ENCODE measurements at regions not wholly inside any gene's neighbourhood (a gene's known extent, or its start where the extent isn't known, plus 50 kb on each side); places are given as distances from the start of the nearest gene placed in this dataset.

- no peaks in the 10 kb centered on the region for H3K36me3 ChIP-seq (ENCODE audit: control insufficient read depth in 2 of 2, extremely low read depth in 1 of 2, insufficient read depth in 2 of 2, low read length in 2 of 2)
- H2AFZ ChIP-seq (ENCODE audit: control insufficient read depth, low read length): no peak overlapping the region
- no peaks in the 10 kb centered on the region for H4K20me1 ChIP-seq (ENCODE audit: control insufficient read depth, extremely low read depth, insufficient read depth, low read length)
- H3K9me3 ChIP-seq (ENCODE audit: control insufficient read depth, low read depth, low read length): no peaks in the 10 kb centered on the region
- no peak overlapping the region for H3K4me3 ChIP-seq (ENCODE audit: control insufficient read depth in 2 of 3, extremely low read depth in 1 of 3, insufficient read depth in 2 of 3, low read depth in 1 of 3, low read length in 3 of 3)
- no peaks in the 10 kb centered on the region for H3K9me1 ChIP-seq (ENCODE audit: control insufficient read depth, extremely low read depth, insufficient read depth, low read length)
- DNase-seq (ENCODE audit: low read depth, low spot score) (no peak), FAIRE-seq (no peak)
- H3K79me2 ChIP-seq (ENCODE audit: control insufficient read depth, insufficient read depth, low read length): no peaks in the 10 kb centered on the region
- H3K27ac ChIP-seq (ENCODE audit: control insufficient read depth, insufficient read depth, low read length): no peak overlapping the region
- dilution Hi-C loops (cut with MboI; ENCODE audit: extremely low pct_ligation_motif_present, low sequenced_read_pairs): no loop called here
- TF ChIP-seq EZH2 (IDR thresholded peaks at IDR 0.05; ENCODE audit: low read length) (no peak), CTCF (optimal IDR thresholded peaks at IDR 0.05 in 1 of 3, IDR thresholded peaks at IDR 0.05 in 1 of 3, conservative IDR thresholded peaks at IDR 0.05 in 1 of 3; ENCODE audit: extremely low read depth in 1 of 3, insufficient read depth in 2 of 3, low read length in 3 of 3) (no peak)
- H3K4me2 ChIP-seq (ENCODE audit: control insufficient read depth, extremely low read depth, insufficient read depth, low read depth, low read length): no peak overlapping the region
- H3K27me3 ChIP-seq (ENCODE audit: control insufficient read depth, extremely low read depth, insufficient read depth, low read length): no peaks in the 10 kb centered on the region
- H3K4me1 ChIP-seq (ENCODE audit: control insufficient read depth, extremely low read depth, insufficient read depth, low read length): no peaks in the 10 kb centered on the region
- no peak overlapping the region for H3K9ac ChIP-seq (ENCODE audit: control insufficient read depth, extremely low read depth, insufficient read depth, low read length)
Measured at GRCh38 chr6:5937936-5938706, 68.6 kb downstream of the NRN1 start.

- H3K27ac ChIP-seq (ENCODE audit: control insufficient read depth, insufficient read depth, low read length): no peak overlapping the region
- DNase-seq (ENCODE audit: low read depth, low spot score) (no peak), FAIRE-seq (no peak)
- H3K36me3 ChIP-seq (ENCODE audit: control insufficient read depth in 2 of 2, extremely low read depth in 1 of 2, insufficient read depth in 2 of 2, low read length in 2 of 2): no peaks in the 10 kb centered on the region
- H3K9me1 ChIP-seq (ENCODE audit: control insufficient read depth, extremely low read depth, insufficient read depth, low read length): no peaks in the 10 kb centered on the region
- H3K9me3 ChIP-seq (ENCODE audit: control insufficient read depth, low read depth, low read length): no peaks in the 10 kb centered on the region
- H3K4me1 ChIP-seq (ENCODE audit: control insufficient read depth, extremely low read depth, insufficient read depth, low read length): no peaks in the 10 kb centered on the region
- H3K79me2 ChIP-seq (ENCODE audit: control insufficient read depth, insufficient read depth, low read length): no peaks in the 10 kb centered on the region
- H3K27me3 ChIP-seq (ENCODE audit: control insufficient read depth, extremely low read depth, insufficient read depth, low read length): no peaks in the 10 kb centered on the region
- TF ChIP-seq CTCF (optimal IDR thresholded peaks at IDR 0.05 in 1 of 3, IDR thresholded peaks at IDR 0.05 in 1 of 3, conservative IDR thresholded peaks at IDR 0.05 in 1 of 3; ENCODE audit: extremely low read depth in 1 of 3, insufficient read depth in 2 of 3, low read length in 3 of 3) (no peak), EZH2 (IDR thresholded peaks at IDR 0.05; ENCODE audit: low read length) (no peak)
- H2AFZ ChIP-seq (ENCODE audit: control insufficient read depth, low read length): no peak overlapping the region
- H3K4me2 ChIP-seq (ENCODE audit: control insufficient read depth, extremely low read depth, insufficient read depth, low read depth, low read length): no peak overlapping the region
- no peak overlapping the region for H3K9ac ChIP-seq (ENCODE audit: control insufficient read depth, extremely low read depth, insufficient read depth, low read length)
- no peak overlapping the region for H3K4me3 ChIP-seq (ENCODE audit: control insufficient read depth in 2 of 3, extremely low read depth in 1 of 3, insufficient read depth in 2 of 3, low read depth in 1 of 3, low read length in 3 of 3)
- H4K20me1 ChIP-seq (ENCODE audit: control insufficient read depth, extremely low read depth, insufficient read depth, low read length): no peaks in the 10 kb centered on the region
- dilution Hi-C loops (cut with MboI; ENCODE audit: extremely low pct_ligation_motif_present, low sequenced_read_pairs): no loop called here
Measured at GRCh38 chr6:5937169-5937909, 69.4 kb downstream of the NRN1 start.

All from keratinocyte (primary cell).